ENCODE measurements at regions not wholly inside any gene's neighbourhood (a gene's known extent, or its start where the extent isn't known, plus 50 kb on each side); places are given as distances from the start of the nearest gene placed in this dataset.

GRCh38 chr10:9097206-9097990 lies 1042.9 kb downstream of the GATA3 start:
- no peak for TF ChIP-seq CTCF (IDR thresholded peaks at IDR 0.05; ENCODE audit: control extremely low read depth, extremely low read depth, low read depth, missing control alignments)
- ChIA-PET POLR2A (interaction anchor here (0.5 kb wide), 1 partner anchor 14 kb away, joined by 8 read pairs; no protein-coding TSS in a partner anchor), CTCF (interaction anchor here (0.7 kb wide), 1 partner anchor 8 kb away, joined by 3 read pairs; no protein-coding TSS in a partner anchor)
- DNase-seq (ENCODE audit: extremely low spot score), result no peak

GRCh38 chr10:9097991-9098306 lies 1043.5 kb downstream of the GATA3 start:
- ChIA-PET POLR2A (interaction anchor here (0.5 kb wide), 1 partner anchor 14 kb away, joined by 8 read pairs; no protein-coding TSS in a partner anchor), CTCF (interaction anchor here (0.7 kb wide), 1 partner anchor 9 kb away, joined by 3 read pairs; no protein-coding TSS in a partner anchor)
- no peak for TF ChIP-seq CTCF (IDR thresholded peaks at IDR 0.05; ENCODE audit: control extremely low read depth, extremely low read depth, low read depth, missing control alignments)
- DNase-seq (ENCODE audit: extremely low spot score), result no peak

GRCh38 chr10:9102026-9102425 lies 1047.5 kb downstream of the GATA3 start:
- DNase-seq (ENCODE audit: extremely low spot score), result no peak
- CTCF ChIA-PET, result no interaction called here
- POLR2A ChIA-PET, result no interaction called here
- TF ChIP-seq CTCF (IDR thresholded peaks at IDR 0.05; ENCODE audit: control extremely low read depth, extremely low read depth, low read depth, missing control alignments), result no peak

- DNase-seq (ENCODE audit: extremely low spot score), result no peak
- ChIA-PET CTCF (no interaction called here), POLR2A (no interaction called here)
- TF ChIP-seq CTCF (IDR thresholded peaks at IDR 0.05; ENCODE audit: control extremely low read depth, extremely low read depth, low read depth, missing control alignments), result no peak
Measured at GRCh38 chr10:9103301-9103700, 1048.8 kb downstream of the GATA3 start.

- CTCF ChIA-PET, result interaction anchor here (1.5 kb wide), 2 partner anchors 9 to 11 kb away, joined by 3 to 4 read pairs; no protein-coding TSS in a partner anchor
- DNase-seq (ENCODE audit: extremely low spot score), result no peak
- POLR2A ChIA-PET, result no interaction called here
- no peak for TF ChIP-seq CTCF (IDR thresholded peaks at IDR 0.05; ENCODE audit: control extremely low read depth, extremely low read depth, low read depth, missing control alignments)
Measured at GRCh38 chr10:9111976-9112375, 1057.5 kb downstream of the GATA3 start.

- no peak for TF ChIP-seq CTCF (IDR thresholded peaks at IDR 0.05; ENCODE audit: control extremely low read depth, extremely low read depth, low read depth, missing control alignments)
- no peak for DNase-seq (ENCODE audit: extremely low spot score)
- ChIA-PET POLR2A (no interaction called here), CTCF (interaction anchor here (1.0 to 1.5 kb wide), 2 partner anchors 10 to 11 kb away, joined by 3 to 4 read pairs; no protein-coding TSS in a partner anchor)
Measured at GRCh38 chr10:9126728-9127127, 1072.2 kb downstream of the GATA3 start.
